OCI-LY3 (cell line): ENCODE measurements at regions not wholly inside any gene's neighbourhood (a gene's known extent, or its start where the extent isn't known, plus 50 kb on each side); places are given as distances from the start of the nearest gene placed in this dataset.

Source experiments
- H2AFZ ChIP-seq: fragments of 200-600, 300-600 bp; shearing (Covaris generic); 2 replicates; pipeline ENCODE4 v1.6.0; 2014; ENCODE audit warnings: antibody characterized with exemption, low read depth, low read length
- H3K27ac ChIP-seq: fragments of 200-600, 300-600 bp; sonication (generic); 2 replicates; pipeline ENCODE4 v1.5.1; 2014; ENCODE audit warnings: mild to moderate bottlenecking, low read length, moderate library complexity, mixed read lengths
- H3K27me3 ChIP-seq: fragments of 200-600, 300-600 bp; sonication (generic); 2 replicates; pipeline ENCODE4 v1.6.1; 2014; ENCODE audit warnings: low read depth, low read length, mixed read lengths
- H3K36me3 ChIP-seq: fragments of 200-600, 300-600 bp; sonication (generic); replicated peaks from 2 replicates; pipeline ENCODE3; 2014; ENCODE audit warnings: low read depth, low read length, mixed read lengths
- H3K4me1 ChIP-seq: fragments of 300-600, 200-600 bp; sonication (generic); 2 replicates; pipeline ENCODE4 v1.6.1; 2014; ENCODE audit warnings: low read length, mixed read lengths
- H3K4me2 ChIP-seq: fragments of 200-600, 300-600 bp; sonication (generic); 2 replicates; pipeline ENCODE4 v1.6.1; 2014; ENCODE audit warnings: low read length, mixed read lengths
- H3K4me3 ChIP-seq: fragments of 300-600, 200-600 bp; sonication (generic); 2 replicates; pipeline ENCODE4 v1.5.1; 2014; ENCODE audit warnings: antibody characterized with exemption, mild to moderate bottlenecking, low read length, moderate library complexity
- H3K79me2 ChIP-seq: fragments of 300-600, 200-600 bp; shearing (Covaris generic); 2 replicates; pipeline ENCODE4 v1.6.1; 2014; ENCODE audit warnings: mild to moderate bottlenecking, low read length, mixed read lengths
- H3K9ac ChIP-seq: fragments of 300-600, 200-600 bp; shearing (Covaris generic); 2 replicates; pipeline ENCODE4 v1.6.0; 2014; ENCODE audit warnings: mild to moderate bottlenecking, low read length, moderate library complexity
- H3K9me3 ChIP-seq: fragments of 200-600, 300-600 bp; shearing (Covaris generic); 2 replicates; pipeline ENCODE4 v1.6.1; 2014; ENCODE audit warnings: low read length, mixed read lengths; ENCODE audit not compliant: insufficient read depth
- H4K20me1 ChIP-seq: fragments of 200-600, 300-600 bp; sonication (generic); 2 replicates; pipeline ENCODE4 v1.6.1; 2016; ENCODE audit warnings: low read length, mixed read lengths; ENCODE audit not compliant: insufficient read depth
- EZH2phosphoT487 ChIP-seq: fragments of 200-600 bp; shearing (Covaris generic); IDR thresholded peaks from 2 replicates; pipeline ENCODE4 v1.6.1; 2018; ENCODE audit warnings: antibody characterized with exemption, mixed run types, low read depth
- TF ChIP-seq, protein P1 (sequence below): fragments of 200-600, 300-600 bp; sonication (generic); IDR thresholded peaks from 2 replicates; pipeline ENCODE4 v1.5.1; 2014; ENCODE audit warnings: antibody characterized with exemption, low read length, low read depth

DNA sequence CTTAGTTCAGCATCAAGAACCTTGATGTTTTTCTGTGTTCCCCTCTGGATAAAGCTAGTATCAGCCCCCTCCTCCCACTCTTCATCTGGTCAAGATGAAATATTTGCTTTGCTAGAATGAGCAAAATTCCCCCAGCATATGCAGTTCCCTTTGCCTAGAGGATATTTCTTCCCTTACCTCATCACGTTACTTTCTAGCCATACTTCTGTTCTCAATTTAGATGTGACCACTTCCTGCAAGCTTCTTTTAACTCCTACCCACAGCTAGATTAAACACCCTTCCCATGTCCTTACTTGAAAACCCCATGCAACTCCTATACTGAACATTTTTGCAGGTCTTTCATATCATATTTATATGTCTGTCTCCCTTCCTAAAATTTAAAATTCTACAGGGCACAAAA lies 178.9 kb upstream of the TUSC1 start:
- Histone ChIP-seq H3K4me3 (no peak overlapping the region), H3K4me2 (no peak overlapping the region), H3K9me3 (0 out of 2 replicates have a peak, but pooled peaks cover 3% of the 10 kb centered on the region), H4K20me1 (no peaks in the 10 kb centered on the region), H2AFZ (no peak overlapping the region), H3K27me3 (no peaks in the 10 kb centered on the region), H3K79me2 (no peaks in the 10 kb centered on the region), H3K9ac (no peak overlapping the region), H3K27ac (no peak overlapping the region), H3K4me1 (no peaks in the 10 kb centered on the region), H3K36me3 (no peaks in the 10 kb centered on the region)
- TF ChIP-seq, protein P1, sequence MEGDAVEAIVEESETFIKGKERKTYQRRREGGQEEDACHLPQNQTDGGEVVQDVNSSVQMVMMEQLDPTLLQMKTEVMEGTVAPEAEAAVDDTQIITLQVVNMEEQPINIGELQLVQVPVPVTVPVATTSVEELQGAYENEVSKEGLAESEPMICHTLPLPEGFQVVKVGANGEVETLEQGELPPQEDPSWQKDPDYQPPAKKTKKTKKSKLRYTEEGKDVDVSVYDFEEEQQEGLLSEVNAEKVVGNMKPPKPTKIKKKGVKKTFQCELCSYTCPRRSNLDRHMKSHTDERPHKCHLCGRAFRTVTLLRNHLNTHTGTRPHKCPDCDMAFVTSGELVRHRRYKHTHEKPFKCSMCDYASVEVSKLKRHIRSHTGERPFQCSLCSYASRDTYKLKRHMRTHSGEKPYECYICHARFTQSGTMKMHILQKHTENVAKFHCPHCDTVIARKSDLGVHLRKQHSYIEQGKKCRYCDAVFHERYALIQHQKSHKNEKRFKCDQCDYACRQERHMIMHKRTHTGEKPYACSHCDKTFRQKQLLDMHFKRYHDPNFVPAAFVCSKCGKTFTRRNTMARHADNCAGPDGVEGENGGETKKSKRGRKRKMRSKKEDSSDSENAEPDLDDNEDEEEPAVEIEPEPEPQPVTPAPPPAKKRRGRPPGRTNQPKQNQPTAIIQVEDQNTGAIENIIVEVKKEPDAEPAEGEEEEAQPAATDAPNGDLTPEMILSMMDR, result no peak
- TF ChIP-seq EZH2phosphoT487, result no peak

DNA sequence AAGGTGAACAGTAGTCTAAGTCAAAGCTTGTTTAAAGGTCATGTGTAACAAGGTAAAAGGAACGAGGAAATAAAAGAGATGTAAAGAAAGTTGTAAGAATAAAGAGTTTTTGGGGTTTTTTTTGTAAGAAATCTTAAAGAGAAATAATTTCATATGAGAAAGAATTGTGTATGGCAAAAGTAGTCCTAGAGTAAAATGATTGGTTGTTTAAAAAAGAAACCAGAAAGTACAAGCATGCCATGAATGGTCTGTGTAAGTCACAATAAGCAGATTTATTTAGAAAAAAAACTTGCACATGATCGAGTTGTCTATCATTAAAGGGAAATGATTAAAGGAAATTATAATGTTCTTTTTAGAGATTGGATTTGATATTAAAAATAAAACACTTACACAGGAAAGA lies 172.6 kb upstream of the TUSC1 start:
- Histone ChIP-seq H3K27me3 (no peaks in the 10 kb centered on the region), H4K20me1 (no peaks in the 10 kb centered on the region), H3K4me1 (no peaks in the 10 kb centered on the region), H3K36me3 (no peaks in the 10 kb centered on the region), H2AFZ (no peak overlapping the region), H3K9me3 (0 out of 2 replicates have a peak, but pooled peaks cover 3% of the 10 kb centered on the region), H3K27ac (no peak overlapping the region), H3K9ac (no peak overlapping the region), H3K79me2 (no peaks in the 10 kb centered on the region), H3K4me2 (no peak overlapping the region), H3K4me3 (no peak overlapping the region)
- no peak for TF ChIP-seq EZH2phosphoT487
- TF ChIP-seq, protein P1, result no peak

DNA sequence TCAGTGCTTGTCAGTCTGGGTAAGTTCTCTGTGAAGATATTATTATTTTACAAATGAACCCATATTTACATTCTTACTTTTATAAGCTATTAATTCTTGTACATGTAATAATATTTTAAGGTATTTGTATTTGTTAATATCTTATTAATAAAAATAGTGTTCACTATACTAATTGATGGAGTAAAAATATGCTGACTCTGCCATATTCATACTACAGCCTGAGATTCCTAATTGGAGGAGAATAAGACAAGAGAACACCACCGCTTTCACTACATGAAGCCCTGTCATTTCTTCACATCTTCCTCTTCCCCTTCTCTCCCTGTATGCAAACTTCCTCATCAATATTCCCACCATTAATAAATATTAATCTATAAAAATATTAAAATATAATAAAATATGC lies 167.6 kb upstream of the TUSC1 start:
- H3K4me3 ChIP-seq, result no peak overlapping the region
- H3K36me3 ChIP-seq, result no peaks in the 10 kb centered on the region
- no peaks in the 10 kb centered on the region for H3K4me1 ChIP-seq
- no peaks in the 10 kb centered on the region for H3K27me3 ChIP-seq
- no peak overlapping the region for H3K4me2 ChIP-seq
- no peak overlapping the region for H2AFZ ChIP-seq
- no peaks in the 10 kb centered on the region for H3K79me2 ChIP-seq
- no peaks in the 10 kb centered on the region for H3K9me3 ChIP-seq
- no peaks in the 10 kb centered on the region for H4K20me1 ChIP-seq
- no peak overlapping the region for H3K9ac ChIP-seq
- H3K27ac ChIP-seq, result no peak overlapping the region
- TF ChIP-seq EZH2phosphoT487, result no peak
- TF ChIP-seq, protein P1, result no peak

DNA sequence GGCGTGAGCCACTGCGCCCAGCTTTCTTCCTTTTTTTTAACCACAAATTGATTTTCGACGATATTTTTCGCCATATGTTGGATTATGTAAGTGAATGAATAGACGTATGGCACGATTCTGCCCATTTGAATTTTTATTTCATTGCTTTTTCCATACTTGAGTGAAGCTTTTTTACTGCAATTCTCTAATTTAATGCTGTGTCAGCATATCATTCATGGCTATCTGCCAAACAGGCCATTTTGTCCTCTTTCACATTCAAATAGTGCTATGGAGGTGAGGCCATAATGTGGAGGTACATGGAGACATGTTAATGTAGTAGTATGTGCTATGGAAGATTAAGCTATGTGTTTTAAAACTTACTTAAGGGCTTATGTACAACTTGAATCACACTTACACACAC lies 152.1 kb upstream of the TUSC1 start:
- no peak overlapping the region for H3K27ac ChIP-seq
- no peaks in the 10 kb centered on the region for H3K36me3 ChIP-seq
- H3K9ac ChIP-seq, result no peak overlapping the region
- TF ChIP-seq, protein P1, result no peak
- TF ChIP-seq EZH2phosphoT487, result no peak
- H3K79me2 ChIP-seq, result no peaks in the 10 kb centered on the region
- no peaks in the 10 kb centered on the region for H3K27me3 ChIP-seq
- H3K4me1 ChIP-seq, result no peaks in the 10 kb centered on the region
- H2AFZ ChIP-seq, result no peak overlapping the region
- no peak overlapping the region for H3K4me2 ChIP-seq
- H3K9me3 ChIP-seq, result no peaks in the 10 kb centered on the region
- H3K4me3 ChIP-seq, result no peak overlapping the region
- no peaks in the 10 kb centered on the region for H4K20me1 ChIP-seq
